ENCODE measurements at regions not wholly inside any gene's neighbourhood (a gene's known extent, or its start where the extent isn't known, plus 50 kb on each side); places are given as distances from the start of the nearest gene placed in this dataset.

- no peaks in the 10 kb centered on the region for H3K9me3 Mint-ChIP-seq
- TF ChIP-seq CTCF (IDR thresholded peaks at IDR 0.05; ENCODE audit: unreplicated experiment in 3 of 3), result no peak
- peaks cover 70% of the 10 kb centered on the region for H3K4me1 Mint-ChIP-seq
- peak overlapping the region in 1 of 3 experiments; percentile 6 for H3K4me3 Mint-ChIP-seq
- peak overlapping the region; percentile 63 to 92 (median 92) for H3K27ac Mint-ChIP-seq
- peaks cover 12% of the 10 kb centered on the region for H3K27me3 Mint-ChIP-seq (ENCODE audit: low read depth)
- H3K36me3 Mint-ChIP-seq (ENCODE audit: low read depth), result no peaks in the 10 kb centered on the region
Measured at GRCh38 chr12:114750917-114751316, 66.9 kb upstream of the TBX3 start.

- TF ChIP-seq CTCF (IDR thresholded peaks at IDR 0.05; ENCODE audit: unreplicated experiment in 3 of 3), result no peak
- Mint-ChIP-seq H3K4me3 (no peak overlapping the region), H3K27me3 (ENCODE audit: low read depth) (peaks cover 11% of the 10 kb centered on the region), H3K27ac (peak overlapping the region; percentile 59 to 92 (median 90)), H3K36me3 (ENCODE audit: low read depth) (no peaks in the 10 kb centered on the region), H3K4me1 (peaks cover 85% of the 10 kb centered on the region), H3K9me3 (no peaks in the 10 kb centered on the region)
Measured at GRCh38 chr12:114749065-114749464, 65.1 kb upstream of the TBX3 start.

GRCh38 chr12:114747012-114747858 is 63.3 kb upstream of the TBX3 start:
- no peak for TF ChIP-seq CTCF (IDR thresholded peaks at IDR 0.05; ENCODE audit: unreplicated experiment in 3 of 3)
- Mint-ChIP-seq H3K4me1 (peaks cover 72% of the 10 kb centered on the region), H3K36me3 (ENCODE audit: low read depth) (no peaks in the 10 kb centered on the region), H3K4me3 (peak overlapping the region in 2 of 3 experiments; percentile 23 to 46), H3K27me3 (ENCODE audit: low read depth) (peaks cover 12% of the 10 kb centered on the region), H3K27ac (peak overlapping the region; percentile 76 to 98 (median 95)), H3K9me3 (no peaks in the 10 kb centered on the region)

GRCh38 chr12:114746297-114747011 is 62.5 kb upstream of the TBX3 start:
- no peaks in the 10 kb centered on the region for H3K36me3 Mint-ChIP-seq (ENCODE audit: low read depth)
- peaks cover 71% of the 10 kb centered on the region for H3K4me1 Mint-ChIP-seq
- H3K27me3 Mint-ChIP-seq (ENCODE audit: low read depth), result peaks cover 16% of the 10 kb centered on the region
- H3K27ac Mint-ChIP-seq, result peak overlapping the region; percentile 76 to 98 (median 95)
- H3K9me3 Mint-ChIP-seq, result no peaks in the 10 kb centered on the region
- no peak for TF ChIP-seq CTCF (IDR thresholded peaks at IDR 0.05; ENCODE audit: unreplicated experiment in 3 of 3)
- peak overlapping the region in 1 of 3 experiments; percentile 10 for H3K4me3 Mint-ChIP-seq

- no peak for TF ChIP-seq CTCF (IDR thresholded peaks at IDR 0.05; ENCODE audit: unreplicated experiment in 3 of 3)
- Mint-ChIP-seq H3K36me3 (ENCODE audit: low read depth) (no peaks in the 10 kb centered on the region), H3K27ac (peak overlapping the region; percentile 91 to 99 (median 97)), H3K4me3 (peak overlapping the region in 1 of 3 experiments; percentile 51), H3K27me3 (ENCODE audit: low read depth) (peaks cover 16% of the 10 kb centered on the region), H3K4me1 (peaks cover 61% of the 10 kb centered on the region), H3K9me3 (no peaks in the 10 kb centered on the region)
Measured at GRCh38 chr12:114744691-114745090, 60.7 kb upstream of the TBX3 start.
